ENCODE measurements at regions not wholly inside any gene's neighbourhood (a gene's known extent, or its start where the extent isn't known, plus 50 kb on each side); places are given as distances from the start of the nearest gene placed in this dataset.

DNA sequence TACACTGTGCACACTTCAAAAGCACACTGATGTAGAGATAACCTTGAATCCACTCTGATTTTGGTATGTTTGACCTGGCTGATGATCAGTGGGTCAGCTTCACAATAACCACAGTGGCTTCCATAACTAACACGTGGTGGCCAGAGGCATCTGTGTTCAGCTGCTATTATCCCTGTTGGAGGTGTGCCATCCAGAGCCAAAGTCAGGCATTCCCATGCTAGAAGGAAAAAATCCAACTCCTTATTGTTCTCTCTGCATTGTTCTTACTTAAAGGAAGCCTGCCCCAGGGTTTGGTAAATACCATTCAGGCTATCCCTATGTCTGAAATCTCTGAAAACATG lies 127.3 kb upstream of the MON1B start:
- H3K27me3 ChIP-seq (ENCODE audit: control insufficient read depth in 5 of 5, insufficient read depth in 4 of 5, low read length in 5 of 5), result peaks cover 0 to 3% (median 0%) of the 10 kb centered on the region in 5 donors

DNA sequence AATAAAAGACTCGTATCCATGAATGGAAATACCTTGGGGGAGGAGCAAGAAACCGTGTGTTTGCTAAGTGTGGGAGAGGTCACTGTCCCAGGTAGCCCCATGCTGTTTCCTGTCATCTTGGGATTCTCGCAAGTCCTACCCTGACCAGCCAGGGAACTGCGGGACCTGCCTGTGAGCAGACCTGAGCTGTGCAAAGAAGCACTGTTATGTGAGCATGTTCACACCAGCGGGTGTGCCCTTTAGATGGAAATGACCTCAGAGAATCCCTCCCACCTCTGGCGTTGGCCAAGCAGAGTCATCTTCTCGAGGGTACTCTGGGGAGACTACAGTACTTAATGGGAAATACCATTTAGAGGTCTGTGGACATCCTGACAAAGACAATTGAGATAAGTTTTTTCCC lies 127.0 kb upstream of the MON1B start:
- H3K27me3 ChIP-seq (ENCODE audit: control insufficient read depth in 5 of 5, insufficient read depth in 4 of 5, low read length in 5 of 5), result peaks cover 0 to 3% (median 0%) of the 10 kb centered on the region in 5 donors
- H3K27ac ChIP-seq (ENCODE audit: low read depth, low read length), result no peak overlapping the region
- no peak overlapping the region for H3K4me3 ChIP-seq (ENCODE audit: low read depth in 1 of 5, low read length in 5 of 5)
- no peaks in the 10 kb centered on the region for H3K36me3 ChIP-seq (ENCODE audit: control insufficient read depth in 5 of 5, insufficient read depth in 5 of 5, low read length in 5 of 5)
- peaks cover 0 to 47% (median 16%) of the 10 kb centered on the region in 5 donors for H3K4me1 ChIP-seq (ENCODE audit: control insufficient read depth in 5 of 5, insufficient read depth in 5 of 5, low read length in 5 of 5)
- H3K9me3 ChIP-seq (ENCODE audit: control insufficient read depth in 5 of 5, low read length in 5 of 5), result no peaks in the 10 kb centered on the region
- no peak overlapping the region for H3K9ac ChIP-seq (ENCODE audit: low read length in 5 of 5)

More for the DNA sequence above, 127.3 kb upstream of the MON1B start:
- no peak overlapping the region for H3K4me3 ChIP-seq (ENCODE audit: low read depth in 1 of 5, low read length in 5 of 5)
- H3K9ac ChIP-seq (ENCODE audit: low read length in 5 of 5), result no peak overlapping the region
- H3K27ac ChIP-seq (ENCODE audit: low read depth, low read length), result no peak overlapping the region
- H3K36me3 ChIP-seq (ENCODE audit: control insufficient read depth in 5 of 5, insufficient read depth in 5 of 5, low read length in 5 of 5), result no peaks in the 10 kb centered on the region
- H3K9me3 ChIP-seq (ENCODE audit: control insufficient read depth in 5 of 5, low read length in 5 of 5), result no peaks in the 10 kb centered on the region
- peaks cover 0 to 43% (median 16%) of the 10 kb centered on the region in 5 donors for H3K4me1 ChIP-seq (ENCODE audit: control insufficient read depth in 5 of 5, insufficient read depth in 5 of 5, low read length in 5 of 5)

DNA sequence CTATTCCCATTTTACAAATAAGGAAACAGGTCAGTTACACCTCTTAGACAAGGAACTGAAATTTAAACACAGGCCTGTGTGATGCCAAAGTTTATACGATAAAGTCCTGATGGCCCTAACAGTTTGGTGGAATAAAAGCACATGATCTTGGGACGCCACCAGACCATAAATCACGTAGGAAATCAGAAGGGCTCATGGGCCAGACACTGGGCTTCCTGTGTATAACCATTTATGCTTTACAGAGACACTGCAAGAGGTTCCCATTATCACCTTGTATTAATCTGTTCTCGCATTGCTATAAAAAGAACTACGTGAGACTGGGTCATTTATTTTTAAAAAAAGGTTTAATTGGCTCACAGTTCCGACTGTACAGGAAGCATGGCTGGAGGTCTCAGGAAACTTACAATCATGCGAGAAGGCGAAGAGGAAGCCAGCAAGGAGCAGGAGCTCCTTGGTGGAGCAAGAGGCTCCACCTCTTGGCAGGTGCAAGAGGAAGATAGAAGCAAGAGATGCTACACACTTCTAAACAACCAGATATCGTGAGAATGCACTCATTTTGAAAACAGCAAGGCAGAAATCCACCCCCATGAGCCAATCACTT lies 124.0 kb upstream of the MON1B start:
- peaks cover 0 to 52% (median 16%) of the 10 kb centered on the region in 5 donors for H3K4me1 ChIP-seq (ENCODE audit: control insufficient read depth in 5 of 5, insufficient read depth in 5 of 5, low read length in 5 of 5)
- H3K27ac ChIP-seq (ENCODE audit: low read depth, low read length), result no peak overlapping the region
- no peak overlapping the region for H3K4me3 ChIP-seq (ENCODE audit: low read depth in 1 of 5, low read length in 5 of 5)
- H3K27me3 ChIP-seq (ENCODE audit: control insufficient read depth in 5 of 5, insufficient read depth in 4 of 5, low read length in 5 of 5), result peaks cover 0 to 3% (median 0%) of the 10 kb centered on the region in 5 donors
- H3K9ac ChIP-seq (ENCODE audit: low read length in 5 of 5), result no peak overlapping the region
- H3K36me3 ChIP-seq (ENCODE audit: control insufficient read depth in 5 of 5, insufficient read depth in 5 of 5, low read length in 5 of 5), result no peaks in the 10 kb centered on the region
- H3K9me3 ChIP-seq (ENCODE audit: control insufficient read depth in 5 of 5, low read length in 5 of 5), result no peaks in the 10 kb centered on the region

DNA sequence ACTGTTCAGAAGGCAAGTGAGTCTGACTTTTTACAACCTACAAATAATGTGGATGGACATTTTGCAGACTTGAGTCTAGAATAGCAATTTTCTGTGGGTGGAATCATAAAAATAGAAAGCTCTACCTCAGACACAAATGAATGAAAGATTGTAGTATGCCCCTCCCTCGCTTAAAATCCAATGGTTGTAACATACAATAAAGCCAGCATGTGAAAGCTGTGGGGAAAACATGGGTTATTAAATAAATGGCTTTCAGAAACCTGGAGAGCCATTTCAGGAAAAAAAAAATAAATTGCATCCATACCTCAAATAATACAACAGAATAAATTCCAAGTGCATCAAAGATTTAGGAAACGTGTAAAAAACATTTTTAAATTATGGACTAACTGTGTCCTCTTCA lies 123.1 kb upstream of the MON1B start:
- Histone ChIP-seq H3K36me3 (ENCODE audit: control insufficient read depth in 5 of 5, insufficient read depth in 5 of 5, low read length in 5 of 5) (no peaks in the 10 kb centered on the region), H3K9me3 (ENCODE audit: control insufficient read depth in 5 of 5, low read length in 5 of 5) (no peaks in the 10 kb centered on the region), H3K4me1 (ENCODE audit: control insufficient read depth in 5 of 5, insufficient read depth in 5 of 5, low read length in 5 of 5) (peaks cover 0 to 45% (median 15%) of the 10 kb centered on the region in 5 donors), H3K9ac (ENCODE audit: low read length in 5 of 5) (no peak overlapping the region), H3K4me3 (ENCODE audit: low read depth in 1 of 5, low read length in 5 of 5) (no peak overlapping the region), H3K27me3 (ENCODE audit: control insufficient read depth in 5 of 5, insufficient read depth in 4 of 5, low read length in 5 of 5) (peaks cover 0 to 3% (median 0%) of the 10 kb centered on the region in 5 donors), H3K27ac (ENCODE audit: low read depth, low read length) (no peak overlapping the region)

DNA sequence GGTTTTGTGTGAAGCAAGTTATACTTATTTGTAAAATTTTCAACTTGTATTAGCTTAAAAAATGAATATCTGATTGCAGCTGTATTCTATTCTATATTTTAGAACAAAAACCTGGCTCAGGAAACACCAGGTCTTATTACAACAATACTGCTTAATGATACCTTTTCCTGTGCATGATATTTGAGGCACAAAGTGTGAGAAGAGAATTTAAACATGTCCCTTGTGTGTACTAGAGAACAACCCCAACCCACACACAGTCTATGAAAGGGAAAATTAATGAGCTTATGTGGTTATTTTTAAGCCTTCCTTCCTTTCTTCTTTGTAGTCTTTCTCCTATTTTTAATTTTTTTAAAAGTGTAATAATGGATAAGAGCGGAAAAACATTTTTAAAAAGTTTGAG lies 122.6 kb upstream of the MON1B start:
- no peaks in the 10 kb centered on the region for H3K36me3 ChIP-seq (ENCODE audit: control insufficient read depth in 5 of 5, insufficient read depth in 5 of 5, low read length in 5 of 5)
- peaks cover 0 to 3% (median 0%) of the 10 kb centered on the region in 5 donors for H3K27me3 ChIP-seq (ENCODE audit: control insufficient read depth in 5 of 5, insufficient read depth in 4 of 5, low read length in 5 of 5)
- peaks cover 0 to under 1% (median 0%) of the 10 kb centered on the region in 5 donors for H3K9me3 ChIP-seq (ENCODE audit: control insufficient read depth in 5 of 5, low read length in 5 of 5)
- no peak overlapping the region for H3K4me3 ChIP-seq (ENCODE audit: low read depth in 1 of 5, low read length in 5 of 5)
- H3K4me1 ChIP-seq (ENCODE audit: control insufficient read depth in 5 of 5, insufficient read depth in 5 of 5, low read length in 5 of 5), result peaks cover 0 to 40% (median 10%) of the 10 kb centered on the region in 5 donors
- H3K27ac ChIP-seq (ENCODE audit: low read depth, low read length), result no peak overlapping the region
- no peak overlapping the region for H3K9ac ChIP-seq (ENCODE audit: low read length in 5 of 5)

DNA sequence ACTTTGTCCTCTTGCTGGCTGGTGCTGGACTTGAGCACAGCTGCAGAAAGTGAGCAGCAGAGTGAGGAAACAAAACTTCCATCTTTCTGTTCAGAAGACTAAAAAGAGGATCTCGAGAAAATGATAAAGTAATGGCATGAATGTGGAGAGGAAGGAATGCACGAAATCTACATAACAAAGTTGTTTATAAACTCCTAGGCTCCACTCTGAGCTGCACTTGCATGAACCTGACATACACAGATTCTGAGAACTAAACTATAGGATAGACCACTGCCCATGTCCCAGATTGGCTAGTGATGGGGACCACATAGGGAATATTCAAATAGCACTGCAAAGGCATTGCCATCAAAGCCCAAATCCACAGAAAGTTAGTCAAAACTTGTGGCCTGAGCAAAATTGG lies 121.1 kb upstream of the MON1B start:
- peaks cover 0 to 3% (median 0%) of the 10 kb centered on the region in 5 donors for H3K9me3 ChIP-seq (ENCODE audit: control insufficient read depth in 5 of 5, low read length in 5 of 5)
- H3K27me3 ChIP-seq (ENCODE audit: control insufficient read depth in 5 of 5, insufficient read depth in 4 of 5, low read length in 5 of 5), result no peaks in the 10 kb centered on the region
- H3K9ac ChIP-seq (ENCODE audit: low read length in 5 of 5), result no peak overlapping the region
- H3K27ac ChIP-seq (ENCODE audit: low read depth, low read length), result no peak overlapping the region
- H3K4me1 ChIP-seq (ENCODE audit: control insufficient read depth in 5 of 5, insufficient read depth in 5 of 5, low read length in 5 of 5), result peaks cover 0 to 26% (median 4%) of the 10 kb centered on the region in 5 donors
- no peak overlapping the region for H3K4me3 ChIP-seq (ENCODE audit: low read depth in 1 of 5, low read length in 5 of 5)
- no peaks in the 10 kb centered on the region for H3K36me3 ChIP-seq (ENCODE audit: control insufficient read depth in 5 of 5, insufficient read depth in 5 of 5, low read length in 5 of 5)

DNA sequence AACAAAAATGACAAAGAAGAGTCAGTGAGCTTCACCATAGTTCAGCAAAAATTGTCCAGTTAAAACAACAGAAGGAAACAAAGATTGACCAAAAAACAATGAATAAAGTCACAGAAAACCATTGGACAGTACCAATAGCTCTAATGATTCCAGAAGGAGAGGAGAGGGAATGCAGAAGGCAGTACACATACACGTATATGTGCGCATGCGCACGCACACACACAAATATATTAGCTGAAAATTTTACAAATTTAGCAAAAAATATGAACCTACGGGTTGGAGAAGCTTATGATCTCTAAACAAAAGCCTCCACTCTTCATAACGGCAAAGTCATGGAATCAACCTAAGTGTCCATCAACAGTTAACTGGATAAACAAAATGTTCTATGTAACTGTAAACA lies 120.3 kb upstream of the MON1B start:
- H3K27ac ChIP-seq (ENCODE audit: low read depth, low read length), result no peak overlapping the region
- H3K9me3 ChIP-seq (ENCODE audit: control insufficient read depth in 5 of 5, low read length in 5 of 5), result peaks cover 0 to 3% (median 0%) of the 10 kb centered on the region in 5 donors
- H3K36me3 ChIP-seq (ENCODE audit: control insufficient read depth in 5 of 5, insufficient read depth in 5 of 5, low read length in 5 of 5), result no peaks in the 10 kb centered on the region
- H3K27me3 ChIP-seq (ENCODE audit: control insufficient read depth in 5 of 5, insufficient read depth in 4 of 5, low read length in 5 of 5), result no peaks in the 10 kb centered on the region
- H3K4me1 ChIP-seq (ENCODE audit: control insufficient read depth in 5 of 5, insufficient read depth in 5 of 5, low read length in 5 of 5), result peaks cover 0 to 26% (median 4%) of the 10 kb centered on the region in 5 donors
- H3K9ac ChIP-seq (ENCODE audit: low read length in 5 of 5), result no peak overlapping the region
- H3K4me3 ChIP-seq (ENCODE audit: low read depth in 1 of 5, low read length in 5 of 5), result no peak overlapping the region

DNA sequence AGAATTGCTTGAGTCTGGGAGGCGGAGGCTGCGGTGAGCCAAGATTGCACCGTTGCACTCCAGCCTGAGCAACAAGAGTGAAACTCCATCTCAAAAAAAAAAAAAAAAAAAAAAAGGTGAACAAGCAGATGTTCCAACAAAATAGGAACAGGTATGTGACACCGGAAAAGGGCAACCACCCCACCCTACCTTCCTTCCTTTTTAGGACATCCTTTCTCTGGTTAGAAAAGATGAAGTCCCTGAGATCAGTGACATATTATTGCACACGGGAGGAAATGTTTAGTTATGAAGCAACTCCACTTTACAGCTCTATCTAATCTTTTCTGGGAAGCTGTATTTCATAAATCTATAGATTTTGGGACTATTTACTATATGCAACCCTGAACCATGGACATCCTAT lies 114.2 kb upstream of the MON1B start:
- Histone ChIP-seq H3K27ac (ENCODE audit: low read depth, low read length) (no peak overlapping the region), H3K27me3 (ENCODE audit: control insufficient read depth in 5 of 5, insufficient read depth in 4 of 5, low read length in 5 of 5) (no peaks in the 10 kb centered on the region), H3K36me3 (ENCODE audit: control insufficient read depth in 5 of 5, insufficient read depth in 5 of 5, low read length in 5 of 5) (no peaks in the 10 kb centered on the region), H3K9me3 (ENCODE audit: control insufficient read depth in 5 of 5, low read length in 5 of 5) (peaks cover 0 to 3% (median 0%) of the 10 kb centered on the region in 5 donors), H3K4me1 (ENCODE audit: control insufficient read depth in 5 of 5, insufficient read depth in 5 of 5, low read length in 5 of 5) (peaks cover 0 to 8% (median 0%) of the 10 kb centered on the region in 5 donors), H3K4me3 (ENCODE audit: low read depth in 1 of 5, low read length in 5 of 5) (no peak overlapping the region), H3K9ac (ENCODE audit: low read length in 5 of 5) (no peak overlapping the region)

DNA sequence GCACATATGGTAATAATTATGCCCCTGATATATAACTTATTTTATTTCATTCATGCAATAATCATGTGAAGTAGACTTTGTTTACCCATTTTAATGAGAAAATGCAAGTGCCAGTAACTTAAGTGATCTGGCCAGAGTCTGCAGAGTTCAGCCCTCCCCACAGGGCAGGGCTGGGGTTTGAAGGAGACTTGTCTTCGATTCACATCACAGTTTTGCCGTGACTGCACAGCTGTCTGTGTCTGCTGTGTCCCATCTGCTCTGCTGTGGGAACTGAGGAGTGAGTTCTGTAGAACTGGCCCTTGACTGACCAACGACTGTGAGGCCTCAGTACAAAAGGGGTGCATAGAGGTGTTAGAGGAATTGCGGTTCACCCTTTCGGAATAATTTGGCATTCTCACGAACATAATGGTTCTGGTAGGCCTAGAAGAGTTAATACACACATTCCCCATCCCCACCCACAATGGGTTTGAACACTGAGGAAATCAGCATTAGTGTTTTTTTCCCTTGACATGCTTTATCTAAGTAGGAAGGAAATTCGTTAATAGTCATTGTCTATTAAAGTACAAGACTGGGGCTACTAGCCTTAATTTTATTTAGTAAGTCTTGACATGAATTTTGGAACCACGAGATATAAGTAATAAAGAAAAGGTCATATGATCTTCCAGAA lies 113.6 kb upstream of the MON1B start:
- H3K9me3 ChIP-seq (ENCODE audit: control insufficient read depth in 5 of 5, low read length in 5 of 5), result peaks cover 0 to 3% (median 0%) of the 10 kb centered on the region in 5 donors
- no peak overlapping the region for H3K27ac ChIP-seq (ENCODE audit: low read depth, low read length)
- no peaks in the 10 kb centered on the region for H3K27me3 ChIP-seq (ENCODE audit: control insufficient read depth in 5 of 5, insufficient read depth in 4 of 5, low read length in 5 of 5)
- H3K9ac ChIP-seq (ENCODE audit: low read length in 5 of 5), result no peak overlapping the region
- H3K4me1 ChIP-seq (ENCODE audit: control insufficient read depth in 5 of 5, insufficient read depth in 5 of 5, low read length in 5 of 5), result peaks cover 0 to 8% (median 0%) of the 10 kb centered on the region in 5 donors
- H3K36me3 ChIP-seq (ENCODE audit: control insufficient read depth in 5 of 5, insufficient read depth in 5 of 5, low read length in 5 of 5), result no peaks in the 10 kb centered on the region
- H3K4me3 ChIP-seq (ENCODE audit: low read depth in 1 of 5, low read length in 5 of 5), result no peak overlapping the region

DNA sequence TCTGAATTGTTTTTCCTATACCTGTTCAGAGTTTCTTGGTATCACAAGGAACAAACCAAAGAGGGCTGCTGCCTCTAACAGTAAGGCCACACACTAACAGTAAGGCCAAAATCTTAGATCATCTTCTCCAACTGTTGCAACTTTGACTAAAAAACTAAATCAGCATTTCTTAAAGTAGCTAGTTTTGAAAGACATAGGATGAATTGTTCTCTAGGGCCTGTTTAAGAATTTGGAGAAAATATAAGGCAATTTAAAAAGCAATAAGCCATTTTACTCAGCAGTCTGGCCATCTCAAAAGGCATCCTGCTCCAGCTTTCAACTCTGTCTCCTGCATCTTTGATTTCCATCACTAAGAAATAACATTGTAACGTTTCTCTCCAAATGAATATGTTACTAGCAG lies 105.0 kb upstream of the MON1B start:
- H3K9me3 ChIP-seq (ENCODE audit: control insufficient read depth in 5 of 5, low read length in 5 of 5), result no peaks in the 10 kb centered on the region
- H3K9ac ChIP-seq (ENCODE audit: low read length in 5 of 5), result no peak overlapping the region
- H3K27ac ChIP-seq (ENCODE audit: low read depth, low read length), result no peak overlapping the region
- no peak overlapping the region for H3K4me3 ChIP-seq (ENCODE audit: low read depth in 1 of 5, low read length in 5 of 5)
- no peaks in the 10 kb centered on the region for H3K27me3 ChIP-seq (ENCODE audit: control insufficient read depth in 5 of 5, insufficient read depth in 4 of 5, low read length in 5 of 5)
- H3K4me1 ChIP-seq (ENCODE audit: control insufficient read depth in 5 of 5, insufficient read depth in 5 of 5, low read length in 5 of 5), result no peaks in the 10 kb centered on the region
- H3K36me3 ChIP-seq (ENCODE audit: control insufficient read depth in 5 of 5, insufficient read depth in 5 of 5, low read length in 5 of 5), result no peaks in the 10 kb centered on the region
